Esophagus squamous epithelium (tissue), 5 donors: ENCODE measurements at regions not wholly inside any gene's neighbourhood (a gene's known extent, or its start where the extent isn't known, plus 50 kb on each side); places are given as distances from the start of the nearest gene placed in this dataset.

Experiments
- DNase-seq: peaks from one replicate; lab custom pipeline; 2025; lab: John Stamatoyannopoulos, UW
- H3K27ac ChIP-seq, 4 donors: fragments of 200-600 bp; sonication (generic); one replicate each; pipeline ENCODE4 v1.5.1; 2016 to 2019; ENCODE audit warnings: mild to moderate bottlenecking in 1 of 4
- H3K27me3 ChIP-seq, 4 donors: fragments of 200-600 bp; sonication (generic); 1 replicate in 3 of 4; 2 replicates in 1 of 4; pipeline versions ENCODE4 v1.5.1 to v1.6.0; 2017 to 2021; ENCODE audit warnings: antibody characterized with exemption in 1 of 4
- H3K36me3 ChIP-seq, 3 donors: fragments of 200-600 bp; sonication (generic); one replicate each; pipeline ENCODE4 v1.5.1; 2016 to 2019
- H3K4me1 ChIP-seq, 3 donors: fragments of 200-600 bp; sonication (generic); one replicate each; pipeline ENCODE4 v1.5.1; 2017 to 2019
- H3K4me3 ChIP-seq, 4 donors: fragments of 200-600 bp; sonication (generic); 1 replicate in 3 of 4; 2 replicates in 1 of 4; pipeline ENCODE4 v1.5.1; 2016 to 2019; ENCODE audit warnings: mild to moderate bottlenecking in 2 of 4, moderate library complexity in 1 of 4
- H3K9me3 ChIP-seq, 3 donors: fragments of 200-600 bp; sonication (generic); one replicate each; pipeline ENCODE4 v1.5.1; 2016 to 2019
- POLR2A ChIP-seq, 4 donors: fragments of 450-650 bp; IDR thresholded peaks; one replicate each; pipeline ENCODE4 v1.6.1; 2017; ENCODE audit warnings: antibody characterized with exemption in 4 of 4, mild to moderate bottlenecking in 4 of 4, moderate library complexity in 3 of 4
- WGBS, 2 donors: methylation state at CpG; one replicate each; pipeline ENCODE4 v1.1.5; 2018; 5-methylcytosine and 5-hydroxymethylcytosine counted together
- intact Hi-C: fragments of 100-400 bp; cut with DNase I; formaldehyde crosslinking; loops from one replicate; pipeline ENCODE4 v1.15.0; 2022
- TF ChIP-seq, protein P1 (sequence below), 6 experiments: fragments of 450-650 bp in 4 of 6; fragments of 200-600 bp in 2 of 6; sonication (generic) in 2 of 6; IDR thresholded peaks; one replicate each; pipeline ENCODE4 v1.5.1; 2016 to 2019; ENCODE audit warnings: antibody characterized with exemption in 6 of 6, mild to moderate bottlenecking in 4 of 6, moderate library complexity in 4 of 6
- donor health status: DM: yes; HTN: yes; CAD: no.

DNA sequence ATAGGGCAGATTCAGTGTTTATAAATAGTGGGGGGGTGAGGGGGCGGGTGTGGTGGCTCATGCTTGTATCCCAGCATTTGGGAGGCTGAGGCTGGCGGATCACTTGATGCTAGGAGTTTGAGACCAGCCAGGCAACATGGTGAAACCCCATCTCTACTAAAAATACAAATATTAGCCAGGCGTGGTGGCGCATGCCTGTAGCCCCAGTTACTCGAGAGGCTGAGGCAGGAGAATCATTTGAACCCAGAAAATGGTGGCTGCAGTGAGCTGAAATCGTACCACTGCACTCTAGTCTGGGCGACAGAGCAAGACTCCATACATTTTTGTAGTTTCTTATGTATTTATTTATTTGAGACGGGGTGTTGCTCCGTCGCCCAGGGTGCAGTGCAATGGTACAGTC lies 109.0 kb upstream of the ZNF217 start:
- Histone ChIP-seq H3K4me1 (peaks cover 11 to 33% (median 17%) of the 10 kb centered on the region in 3 donors), H3K27me3 (no peaks in the 10 kb centered on the region), H3K9me3 (no peaks in the 10 kb centered on the region), H3K36me3 (no peaks in the 10 kb centered on the region), H3K4me3 (no peak overlapping the region), H3K27ac (no peak overlapping the region)
- TF ChIP-seq, protein P1, sequence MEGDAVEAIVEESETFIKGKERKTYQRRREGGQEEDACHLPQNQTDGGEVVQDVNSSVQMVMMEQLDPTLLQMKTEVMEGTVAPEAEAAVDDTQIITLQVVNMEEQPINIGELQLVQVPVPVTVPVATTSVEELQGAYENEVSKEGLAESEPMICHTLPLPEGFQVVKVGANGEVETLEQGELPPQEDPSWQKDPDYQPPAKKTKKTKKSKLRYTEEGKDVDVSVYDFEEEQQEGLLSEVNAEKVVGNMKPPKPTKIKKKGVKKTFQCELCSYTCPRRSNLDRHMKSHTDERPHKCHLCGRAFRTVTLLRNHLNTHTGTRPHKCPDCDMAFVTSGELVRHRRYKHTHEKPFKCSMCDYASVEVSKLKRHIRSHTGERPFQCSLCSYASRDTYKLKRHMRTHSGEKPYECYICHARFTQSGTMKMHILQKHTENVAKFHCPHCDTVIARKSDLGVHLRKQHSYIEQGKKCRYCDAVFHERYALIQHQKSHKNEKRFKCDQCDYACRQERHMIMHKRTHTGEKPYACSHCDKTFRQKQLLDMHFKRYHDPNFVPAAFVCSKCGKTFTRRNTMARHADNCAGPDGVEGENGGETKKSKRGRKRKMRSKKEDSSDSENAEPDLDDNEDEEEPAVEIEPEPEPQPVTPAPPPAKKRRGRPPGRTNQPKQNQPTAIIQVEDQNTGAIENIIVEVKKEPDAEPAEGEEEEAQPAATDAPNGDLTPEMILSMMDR (IDR thresholded peaks at IDR 0.05), result no peak
- no peak for TF ChIP-seq POLR2A (IDR thresholded peaks at IDR 0.05)
- no peak for DNase-seq
- intact Hi-C loops, result no loop called here
- 90 to 96% methylated on average over 9 to 10 of the region's 10 CpGs for WGBS, 2 donors

DNA sequence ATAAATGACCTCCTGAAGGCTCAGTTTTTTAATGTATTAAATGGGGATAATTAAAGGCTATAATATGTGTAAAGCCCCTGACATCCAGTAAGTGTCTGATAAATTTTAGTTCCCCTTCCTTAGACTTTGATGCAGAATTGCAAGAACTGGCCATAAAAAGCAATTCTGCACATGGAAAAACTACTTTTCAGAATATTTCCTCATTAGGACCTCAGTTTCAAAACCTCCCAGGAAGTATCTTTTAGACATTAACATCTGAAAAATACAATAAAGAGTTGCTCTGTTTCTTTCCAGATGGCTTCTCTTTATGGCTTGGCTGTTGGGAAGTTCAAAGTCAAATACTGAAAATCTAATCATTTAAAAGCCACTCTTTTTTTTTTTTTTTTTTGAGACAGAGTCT lies 106.3 kb upstream of the ZNF217 start:
- intact Hi-C loops, result no loop called here
- no peaks in the 10 kb centered on the region for H3K36me3 ChIP-seq
- H3K27me3 ChIP-seq, result no peaks in the 10 kb centered on the region
- no peak for DNase-seq
- no peak overlapping the region for H3K27ac ChIP-seq
- no peak for TF ChIP-seq POLR2A (IDR thresholded peaks at IDR 0.05)
- TF ChIP-seq, protein P1 (IDR thresholded peaks at IDR 0.05), result no peak
- no peak overlapping the region for H3K4me3 ChIP-seq
- H3K9me3 ChIP-seq, result no peaks in the 10 kb centered on the region
- H3K4me1 ChIP-seq, result peaks cover 5 to 13% (median 7%) of the 10 kb centered on the region in 3 donors

DNA sequence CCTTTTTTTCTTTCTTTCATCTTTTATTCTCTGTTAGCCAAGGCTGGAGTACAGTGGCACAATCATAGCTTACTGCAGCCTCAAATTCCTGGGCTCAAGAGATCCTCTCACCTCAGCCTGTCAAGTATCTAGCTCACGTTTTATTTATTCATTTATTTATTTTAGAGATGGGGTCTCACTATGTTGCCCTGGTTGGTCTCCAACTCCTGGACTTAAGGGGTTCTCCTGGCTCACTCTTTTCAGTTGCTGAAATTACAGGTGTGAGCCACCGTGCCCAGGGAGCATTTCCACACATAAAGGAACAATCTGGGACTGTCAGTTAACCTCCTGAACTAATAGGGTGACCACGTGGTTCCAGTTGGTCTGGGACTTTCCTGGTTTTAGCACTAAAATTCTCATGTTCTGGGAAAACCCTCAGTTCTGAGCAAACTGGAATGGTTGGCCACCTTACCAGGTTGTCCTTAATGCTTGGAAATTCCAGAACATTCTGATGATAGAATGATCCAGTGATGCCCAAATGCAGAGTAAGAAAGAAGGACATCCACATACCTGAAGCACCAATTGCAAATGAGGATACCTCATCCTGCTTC lies 105.5 kb upstream of the ZNF217 start:
- no peak for DNase-seq
- Histone ChIP-seq H3K36me3 (no peaks in the 10 kb centered on the region), H3K27ac (no peak overlapping the region), H3K9me3 (no peaks in the 10 kb centered on the region), H3K4me3 (no peak overlapping the region), H3K4me1 (peaks cover 5 to 13% (median 7%) of the 10 kb centered on the region in 3 donors), H3K27me3 (no peaks in the 10 kb centered on the region)
- intact Hi-C loops, result no loop called here
- TF ChIP-seq POLR2A (IDR thresholded peaks at IDR 0.05), result no peak
- TF ChIP-seq, protein P1 (IDR thresholded peaks at IDR 0.05), result no peak
- WGBS, 2 donors, result 53 to 71% methylated on average over 3 of the region's 3 CpGs

DNA sequence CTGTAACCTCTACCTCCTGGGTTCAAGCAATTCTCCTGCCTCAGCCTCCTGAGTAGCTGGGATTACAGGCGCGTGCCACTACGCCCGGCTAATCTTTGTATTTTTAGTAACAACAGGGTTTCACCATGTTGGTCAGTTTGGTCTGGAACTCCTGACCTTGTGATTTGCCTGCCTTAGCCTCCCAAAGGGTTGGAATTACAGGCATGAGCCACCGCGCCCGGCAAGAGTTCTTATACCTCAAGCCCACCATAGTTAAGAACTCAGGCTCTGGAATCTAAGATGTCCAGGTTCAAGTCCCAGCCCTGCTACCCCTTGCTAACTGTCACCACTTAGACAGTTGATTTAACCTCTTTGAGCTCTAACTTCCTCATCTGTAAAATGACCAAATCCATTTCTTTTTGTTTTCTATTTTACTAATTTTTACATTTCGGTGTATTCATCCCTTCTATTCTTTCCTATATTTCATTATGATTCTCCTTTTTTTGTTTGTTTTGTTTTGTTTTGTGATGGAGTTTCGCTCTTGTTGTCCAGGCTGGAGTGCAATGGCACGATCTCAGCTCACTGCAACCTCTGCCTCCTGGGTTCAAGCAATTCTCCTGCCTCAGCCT lies 104.8 kb upstream of the ZNF217 start:
- WGBS, 2 donors, result 89 to 93% methylated on average over 9 to 10 of the region's 10 CpGs
- intact Hi-C loops, result no loop called here
- Histone ChIP-seq H3K9me3 (no peaks in the 10 kb centered on the region), H3K27me3 (no peaks in the 10 kb centered on the region), H3K4me3 (no peak overlapping the region), H3K27ac (no peak overlapping the region), H3K36me3 (no peaks in the 10 kb centered on the region), H3K4me1 (peaks cover 5 to 13% (median 7%) of the 10 kb centered on the region in 3 donors)
- TF ChIP-seq POLR2A (IDR thresholded peaks at IDR 0.05), result no peak
- TF ChIP-seq, protein P1 (IDR thresholded peaks at IDR 0.05), result no peak
- DNase-seq, result no peak

DNA sequence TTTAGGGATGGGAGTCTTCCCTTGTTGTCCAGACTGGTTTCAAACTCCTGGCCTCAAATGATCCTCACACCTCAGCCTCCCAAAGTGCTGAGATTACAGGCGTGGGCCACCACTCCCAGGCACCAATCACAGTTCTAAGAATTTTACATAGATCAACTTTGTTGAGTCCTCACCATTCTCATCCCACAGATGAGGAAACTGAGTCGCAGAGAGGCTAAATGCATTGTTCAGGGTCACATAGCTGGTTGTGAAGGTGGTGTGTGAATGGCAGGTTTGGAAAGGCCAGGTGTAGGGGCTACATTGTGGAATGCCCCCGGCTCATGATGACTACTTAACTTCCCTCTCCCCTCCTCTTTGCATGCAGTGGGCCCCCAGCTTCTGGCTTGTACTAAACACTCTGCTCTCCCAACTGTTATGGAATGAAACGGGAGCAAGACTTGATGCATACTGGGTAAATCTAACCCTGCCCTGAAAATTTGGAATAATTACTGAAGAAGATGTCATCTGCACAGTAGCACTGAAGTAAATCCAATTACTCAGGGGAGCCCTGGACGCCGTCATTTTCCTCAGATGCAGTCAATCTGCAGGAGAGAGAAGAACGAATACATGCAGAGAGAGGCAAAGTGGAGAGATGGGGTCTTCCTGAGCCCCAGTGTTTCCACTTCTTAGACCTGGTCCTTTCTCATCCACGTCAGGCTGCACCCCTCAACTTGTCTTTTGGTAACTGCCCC lies 102.3 kb upstream of the ZNF217 start:
- Histone ChIP-seq H3K9me3 (no peaks in the 10 kb centered on the region), H3K36me3 (no peaks in the 10 kb centered on the region), H3K27me3 (no peaks in the 10 kb centered on the region), H3K27ac (no peak overlapping the region), H3K4me3 (no peak overlapping the region), H3K4me1 (peaks cover 0 to 23% (median 14%) of the 10 kb centered on the region in 3 donors)
- WGBS, 2 donors, result 84 to 92% methylated on average over 7 of the region's 8 CpGs
- TF ChIP-seq, protein P1 (IDR thresholded peaks at IDR 0.05), result no peak
- no peak for DNase-seq
- intact Hi-C loops, result no loop called here
